Transverse colon (tissue), 4 donors: ENCODE measurements at regions not wholly inside any gene's neighbourhood (a gene's known extent, or its start where the extent isn't known, plus 50 kb on each side); places are given as distances from the start of the nearest gene placed in this dataset.
"Not testable (repeated sequence)": the region's sequence is repeated elsewhere in the genome, so short reads cannot be mapped to it uniquely, and the experiment has no call there.

Source experiments
- CTCF ChIP-seq, 5 experiments: fragments of 200-600 bp in 3 of 5; fragments of 450-650 bp in 2 of 5; sonication (generic) in 3 of 5; IDR thresholded peaks; 1 replicate in 2 of 5; 2 replicates in 3 of 5; pipeline ENCODE4 v1.5.1; 2016 to 2017; ENCODE audit warnings: antibody characterized with exemption in 5 of 5, inconsistent platforms in 3 of 5, mild to moderate bottlenecking in 2 of 5, moderate library complexity in 1 of 5
- EP300 ChIP-seq: sonication (generic); formaldehyde crosslinking; IDR thresholded peaks from one replicate; pipeline ENCODE4 v1.6.1; 2017; ENCODE audit warnings: antibody characterized with exemption, low read depth
- POLR2AphosphoS5 ChIP-seq, 3 donors: sonication (generic); formaldehyde crosslinking; IDR thresholded peaks; one replicate each; pipeline ENCODE4 v1.6.1; 2016; ENCODE audit warnings: antibody characterized with exemption in 3 of 3

- not testable (repeated sequence) for TF ChIP-seq CTCF (IDR thresholded peaks at IDR 0.05); EP300; POLR2AphosphoS5 (IDR thresholded peaks at IDR 0.05)
Observed at GRCh38 chr7:123264820-123265219, 65.1 kb upstream of the SLC13A1 start.
